HT-29 (cell line): ENCODE measurements at regions not wholly inside any gene's neighbourhood (a gene's known extent, or its start where the extent isn't known, plus 50 kb on each side); places are given as distances from the start of the nearest gene placed in this dataset.

Source experiments
- DNase-seq: peaks from one replicate; pipeline ENCODE4 v3.0.0-alpha.2; 2015; ENCODE audit warnings: low spot score

DNA sequence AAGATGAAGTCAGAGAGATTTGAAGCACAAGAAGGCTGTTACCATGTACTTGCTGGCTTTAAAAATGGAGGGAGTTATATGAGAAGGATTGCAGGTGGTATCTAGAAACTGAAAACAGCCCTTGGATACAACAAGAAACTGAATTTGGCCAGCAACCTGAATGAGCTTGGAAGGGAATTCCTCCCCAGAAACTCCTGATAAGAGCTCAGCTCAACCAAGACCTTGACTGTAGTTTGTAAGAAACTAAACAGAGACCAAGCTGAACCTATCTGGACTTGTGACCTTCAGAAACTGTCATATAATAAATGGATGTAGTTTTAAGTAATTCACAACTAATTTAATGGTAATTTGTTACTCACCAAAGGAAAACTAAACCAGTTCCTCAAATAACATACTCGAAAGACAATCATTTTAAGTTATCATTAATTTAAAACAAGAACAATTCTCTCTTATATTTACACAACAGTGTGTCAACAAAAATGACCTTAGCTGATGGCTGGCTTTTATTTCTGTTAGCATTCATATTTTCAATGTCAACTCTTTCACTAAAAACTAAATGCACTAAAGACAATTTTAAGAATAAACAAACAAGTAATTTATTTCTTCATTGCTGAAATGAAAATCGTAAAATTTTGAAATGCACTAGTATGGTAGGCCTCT lies 1218.4 kb upstream of the TMPRSS15 start:
- no peak for DNase-seq

DNA sequence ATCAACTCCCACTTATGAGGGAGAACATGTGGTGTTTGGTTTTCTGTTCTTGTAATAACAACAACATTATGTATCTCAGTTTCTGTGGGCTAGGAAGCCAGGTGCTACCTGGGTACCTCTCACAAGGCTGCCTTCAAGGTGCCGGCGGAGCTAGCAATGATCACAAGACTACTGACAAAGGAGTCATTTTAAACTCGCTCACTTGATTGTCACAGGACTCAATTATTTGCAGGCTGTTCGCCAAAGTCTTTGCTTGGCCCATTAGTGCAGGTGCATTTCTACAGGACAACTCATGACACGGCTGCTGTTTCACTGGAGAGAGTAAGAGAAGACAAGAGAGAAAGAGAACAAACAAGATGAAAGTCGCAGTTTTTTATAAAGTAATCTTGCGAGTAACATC lies 1237.4 kb upstream of the TMPRSS15 start:
- DNase-seq, result no peak

DNA sequence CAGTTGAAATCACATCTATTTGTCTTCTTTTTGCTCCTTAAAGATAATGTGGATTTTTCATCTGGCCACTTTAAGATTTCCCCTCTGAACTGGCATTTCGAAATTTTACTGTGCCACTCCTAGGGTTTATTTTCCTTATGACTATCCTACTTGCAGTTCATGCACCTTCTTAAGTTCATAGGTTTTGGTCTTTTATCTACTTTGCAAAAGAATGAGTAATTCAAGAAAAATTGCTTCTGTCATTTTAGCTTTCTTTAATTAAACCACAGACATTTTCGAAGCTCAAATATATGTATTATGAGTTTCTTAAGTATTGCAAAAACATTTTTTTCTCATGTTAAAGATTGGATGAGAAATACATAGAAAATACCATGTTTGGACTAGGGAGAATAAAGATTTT lies 1244.8 kb upstream of the TMPRSS15 start:
- DNase-seq, result no peak

DNA sequence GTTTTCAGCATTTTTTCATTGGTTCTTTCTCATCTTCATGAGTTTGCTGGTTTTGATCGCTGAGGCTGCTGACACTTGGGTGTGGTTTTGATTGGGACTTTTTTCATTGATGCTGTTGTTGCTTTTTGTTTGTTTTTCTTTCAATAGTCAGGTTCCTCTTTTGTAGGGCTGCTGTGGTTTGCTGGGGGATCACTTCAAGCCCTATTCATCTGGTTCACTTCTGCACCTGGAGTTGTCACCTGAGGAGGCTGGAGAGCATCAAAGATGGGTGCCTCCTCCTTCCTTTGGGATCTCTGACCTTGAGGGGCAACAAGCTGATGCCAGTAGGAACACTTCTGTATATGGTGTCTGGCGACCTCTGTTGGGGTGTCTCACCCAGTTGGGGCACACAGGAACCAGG lies 1279.9 kb upstream of the TMPRSS15 start:
- no peak for DNase-seq

DNA sequence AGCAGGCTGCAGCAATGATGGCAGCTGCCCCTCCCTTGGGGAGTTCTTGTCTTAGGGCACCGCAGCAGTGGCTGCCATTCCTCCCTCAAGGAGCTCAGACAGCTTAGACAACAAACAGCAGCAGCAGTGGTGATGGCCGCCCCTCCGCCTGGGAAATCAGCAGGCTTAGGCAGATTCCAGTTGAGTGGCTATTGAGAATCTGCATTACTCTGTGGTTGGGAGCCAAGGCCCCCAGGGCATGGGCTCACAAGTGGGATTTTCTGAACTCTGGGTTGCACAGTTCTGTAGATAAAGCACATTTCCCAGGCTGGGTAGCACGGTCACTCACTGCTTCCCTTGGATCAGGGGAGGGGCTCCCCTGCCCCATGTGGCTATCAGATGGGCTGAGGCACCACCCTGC lies 1280.7 kb upstream of the TMPRSS15 start:
- DNase-seq, result no peak

DNA sequence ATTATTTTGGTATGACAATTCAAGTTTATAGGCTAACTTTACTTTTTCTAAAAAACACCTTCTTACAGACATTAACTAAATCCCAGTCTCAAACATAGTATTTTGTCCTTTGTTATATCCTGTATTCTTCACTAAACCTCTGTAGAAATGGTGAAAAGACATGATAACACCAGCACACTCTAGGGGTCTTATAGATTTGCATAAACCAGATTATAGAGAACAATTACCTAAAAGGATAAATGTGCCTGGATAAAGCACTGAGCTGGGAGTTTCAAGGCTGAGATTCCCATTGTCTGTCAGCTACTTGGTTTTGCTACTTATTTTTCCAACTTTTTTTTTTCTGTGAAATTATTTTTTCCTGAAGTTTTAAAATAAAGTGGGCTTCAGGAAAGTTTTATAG lies 1288.6 kb upstream of the TMPRSS15 start:
- no peak for DNase-seq

DNA sequence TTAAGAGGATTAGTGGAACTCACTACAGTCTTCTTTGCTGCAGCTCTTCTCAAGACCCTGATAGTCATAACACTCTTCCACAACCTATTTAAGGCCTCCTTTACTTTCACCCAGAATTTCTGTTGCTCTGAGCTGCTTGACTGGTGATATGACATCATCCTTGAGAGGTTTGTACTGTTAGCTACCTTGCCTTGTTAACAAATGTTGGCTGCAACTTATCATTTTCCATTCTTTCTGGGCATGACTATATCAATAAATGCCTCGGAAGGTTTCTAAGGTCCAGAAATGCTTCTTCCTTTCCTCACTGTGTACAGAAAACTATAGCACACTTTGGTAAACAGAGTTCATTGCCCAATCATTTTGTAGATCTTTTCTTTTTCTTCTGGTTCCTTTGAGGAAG lies 1292.2 kb upstream of the TMPRSS15 start:
- DNase-seq, result no peak

DNA sequence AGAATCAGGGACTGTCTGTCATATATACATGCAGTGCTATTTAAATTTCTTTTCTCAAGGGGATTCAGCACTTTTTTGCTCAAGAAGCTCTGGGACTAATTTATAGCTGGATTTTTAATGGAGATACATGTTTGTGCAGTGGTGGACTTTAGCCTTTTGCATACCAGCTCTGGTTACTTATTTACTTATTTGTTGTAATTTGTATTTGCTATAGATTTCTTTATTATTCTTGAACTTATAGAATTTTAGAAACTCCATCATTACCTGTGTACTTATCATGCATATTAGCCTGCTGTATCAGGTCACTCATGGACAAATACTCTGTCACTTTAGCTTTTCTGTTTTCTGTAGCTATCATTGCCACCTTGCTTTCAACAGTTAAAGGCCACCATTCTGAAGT lies 1296.9 kb upstream of the TMPRSS15 start:
- no peak for DNase-seq

DNA sequence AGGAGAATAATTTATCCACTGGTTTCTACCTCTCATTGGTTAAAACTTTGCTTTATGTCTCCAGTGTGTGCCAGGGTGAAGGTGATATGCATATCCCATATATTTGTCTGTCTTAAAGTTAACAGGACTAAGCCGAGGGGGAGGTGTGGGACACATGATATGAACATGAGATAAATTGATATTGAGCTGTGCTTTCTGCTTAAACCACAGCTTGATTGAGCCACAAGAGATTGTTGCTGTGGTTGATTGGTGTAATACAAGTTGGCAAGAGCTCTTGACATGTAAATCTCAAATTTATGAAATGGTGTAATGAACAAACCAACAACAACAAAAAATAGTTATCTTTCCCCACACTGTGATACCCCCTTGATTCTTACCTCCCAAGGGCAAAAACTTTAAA lies 1295.5 kb upstream of the NCAM2 start:
- DNase-seq, result no peak

DNA sequence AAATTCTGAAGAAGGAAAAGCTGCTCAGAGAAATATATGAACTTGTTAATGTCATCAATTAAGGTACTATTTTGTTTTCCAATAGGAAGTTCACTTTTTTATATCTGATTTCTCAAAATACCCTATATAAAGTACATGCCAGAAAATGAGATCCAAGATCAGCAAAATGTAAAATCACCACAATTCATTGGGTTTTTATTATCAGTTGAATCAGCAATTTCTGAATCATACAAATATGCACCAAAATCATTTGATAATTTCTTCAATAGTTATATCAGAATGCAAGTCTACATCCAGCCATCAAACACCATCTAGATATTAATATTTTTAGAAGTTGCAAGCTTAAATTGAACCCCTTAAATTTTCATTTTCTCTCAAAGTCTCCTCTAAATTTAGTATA lies 1293.4 kb upstream of the NCAM2 start:
- DNase-seq, result no peak

DNA sequence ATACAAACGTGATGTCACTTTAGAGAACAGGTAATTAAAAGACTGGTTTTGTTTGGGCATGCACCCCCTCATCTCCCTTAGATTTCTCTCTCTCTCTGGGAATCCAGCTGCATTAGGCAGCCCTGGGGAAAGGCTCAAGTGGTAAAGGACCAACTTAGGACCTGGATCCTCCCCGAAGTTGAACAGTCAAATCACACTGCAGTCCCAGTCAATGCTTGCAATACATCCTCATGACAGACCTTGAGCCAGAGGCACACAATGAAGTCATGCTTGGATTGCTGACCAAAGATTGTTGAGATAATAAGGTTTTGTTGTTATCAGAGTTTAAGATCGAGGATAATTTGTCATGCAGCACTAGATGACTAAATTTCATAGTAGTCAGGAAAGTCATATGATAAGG lies 1285.8 kb upstream of the NCAM2 start:
- DNase-seq, result no peak

DNA sequence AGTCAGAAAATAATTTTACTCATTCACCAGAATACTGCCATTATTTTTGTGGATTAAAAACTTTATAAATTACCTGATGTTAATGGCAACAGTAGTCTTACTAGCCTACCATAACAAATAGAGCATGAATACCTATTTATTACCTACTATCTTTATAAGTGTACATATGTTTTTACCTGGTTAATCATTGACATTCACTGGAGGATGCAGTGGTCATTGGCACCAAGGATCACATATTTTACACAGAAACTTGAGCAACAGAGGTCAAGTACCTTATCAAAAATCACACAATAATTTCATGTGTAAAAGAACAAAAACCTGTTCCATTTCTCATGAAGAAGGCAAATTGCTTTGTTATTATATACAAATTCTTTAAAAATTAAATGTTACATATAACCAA lies 1284.9 kb upstream of the NCAM2 start:
- no peak for DNase-seq

DNA sequence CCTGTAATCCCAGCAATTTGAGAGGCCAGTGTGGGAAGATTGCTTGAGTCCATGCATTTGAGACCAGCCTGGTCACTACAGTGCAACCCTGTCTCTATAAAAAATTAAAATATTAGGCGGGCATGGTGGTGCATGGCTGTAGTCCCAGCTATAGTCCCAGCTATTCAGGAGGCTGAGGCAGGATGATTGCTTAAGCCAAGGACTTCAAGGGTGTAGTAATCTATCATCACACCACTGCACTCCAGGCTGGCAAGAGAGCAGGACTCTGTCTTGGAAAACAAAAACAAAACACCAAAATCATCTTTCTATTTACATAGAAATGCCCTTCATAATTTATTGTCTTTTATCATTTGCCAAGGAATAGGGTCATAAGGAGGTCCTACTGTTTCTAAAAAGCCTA lies 1274.1 kb upstream of the NCAM2 start:
- DNase-seq, result no peak

DNA sequence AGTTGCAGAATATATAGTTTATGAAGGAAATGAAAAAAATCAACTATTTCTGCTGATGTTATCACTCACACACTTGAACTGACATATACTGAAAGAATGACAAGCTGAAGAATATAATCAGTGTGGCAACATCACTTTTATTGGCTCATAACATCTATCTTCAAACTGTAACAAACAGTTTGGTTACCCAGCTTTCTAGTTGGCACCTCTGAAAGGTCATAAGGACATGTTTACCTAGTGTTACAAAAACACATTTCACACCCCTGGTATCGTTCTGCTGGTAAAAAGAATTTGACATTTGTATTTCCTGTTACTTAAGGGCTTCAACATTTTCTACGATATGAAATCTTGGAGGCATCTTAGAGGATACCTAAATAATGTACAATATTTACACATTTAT lies 1267.0 kb upstream of the NCAM2 start:
- no peak for DNase-seq

DNA sequence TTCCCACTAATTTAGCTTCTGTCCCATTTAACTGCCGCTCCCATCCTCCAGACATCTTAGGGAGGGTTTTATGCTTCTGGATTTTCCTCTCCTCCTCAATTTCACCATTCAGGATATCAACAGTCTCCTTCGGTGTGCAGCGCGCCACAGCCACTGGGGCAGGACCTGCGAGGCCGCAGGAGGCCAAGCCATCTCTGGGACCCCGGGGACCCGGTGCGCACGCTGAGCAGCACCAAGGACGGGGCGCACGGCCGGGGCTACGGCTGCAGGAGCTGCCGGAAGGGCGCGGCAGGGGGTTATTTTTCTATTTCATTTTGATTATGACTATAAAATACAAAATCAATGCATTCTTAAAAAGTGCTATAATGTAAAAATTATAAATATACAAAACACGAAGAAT lies 1238.4 kb upstream of the NCAM2 start:
- no peak for DNase-seq

DNA sequence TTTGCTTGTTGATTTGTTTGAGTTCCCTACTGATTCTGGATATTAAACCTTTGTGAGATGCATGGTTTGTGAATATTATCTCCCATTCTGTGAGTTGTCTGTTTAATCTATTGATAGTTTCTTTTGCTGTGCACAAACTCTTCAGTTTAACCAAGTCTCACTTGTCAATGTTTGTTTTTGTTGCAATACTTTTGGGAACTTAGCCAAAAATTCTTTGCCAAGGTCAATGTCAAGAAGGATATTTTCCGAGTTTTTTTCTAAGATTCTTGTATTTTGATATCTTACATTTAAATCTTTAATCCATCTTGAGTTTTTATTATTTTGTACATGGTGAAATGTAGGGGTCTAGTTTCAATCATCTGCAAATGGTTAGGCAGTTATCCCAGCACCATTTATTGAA lies 1230.7 kb upstream of the NCAM2 start:
- DNase-seq, result no peak

DNA sequence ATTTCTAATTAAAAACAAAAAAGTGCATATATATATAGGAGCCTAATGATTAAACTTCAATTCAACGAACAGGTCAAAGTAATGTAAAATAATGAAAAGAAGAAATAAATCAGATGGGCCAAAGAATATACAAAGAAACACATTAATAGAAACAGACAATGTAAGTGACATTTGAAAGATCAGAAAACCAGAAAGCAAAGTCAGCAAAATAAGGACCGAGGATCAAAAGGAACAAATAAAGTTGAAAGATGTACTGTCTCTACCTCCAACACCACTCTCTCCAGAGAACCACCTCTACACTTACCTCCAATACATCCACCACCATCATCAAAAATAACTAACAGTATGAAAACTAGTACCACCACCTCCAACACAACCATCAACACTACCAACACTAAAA lies 1226.3 kb upstream of the NCAM2 start:
- DNase-seq, result no peak

DNA sequence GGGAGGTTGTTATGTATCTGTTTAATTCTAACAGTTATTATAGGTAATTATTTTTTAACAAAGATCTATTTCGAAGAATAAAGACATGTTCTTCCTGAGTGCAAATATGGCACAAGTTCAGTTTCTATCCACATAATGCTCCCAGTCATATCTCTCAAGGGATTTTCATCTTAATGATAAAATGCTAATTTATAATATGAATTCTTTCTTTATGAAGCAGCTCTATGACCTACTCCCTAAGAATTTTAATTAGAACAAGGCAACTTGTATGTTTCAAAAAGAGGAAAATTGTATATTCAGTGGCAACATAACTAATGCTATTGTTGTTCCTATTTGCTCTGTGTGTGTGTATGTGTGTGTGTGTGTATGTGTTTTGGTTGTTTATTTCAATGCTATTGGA lies 1222.1 kb upstream of the NCAM2 start:
- no peak for DNase-seq

DNA sequence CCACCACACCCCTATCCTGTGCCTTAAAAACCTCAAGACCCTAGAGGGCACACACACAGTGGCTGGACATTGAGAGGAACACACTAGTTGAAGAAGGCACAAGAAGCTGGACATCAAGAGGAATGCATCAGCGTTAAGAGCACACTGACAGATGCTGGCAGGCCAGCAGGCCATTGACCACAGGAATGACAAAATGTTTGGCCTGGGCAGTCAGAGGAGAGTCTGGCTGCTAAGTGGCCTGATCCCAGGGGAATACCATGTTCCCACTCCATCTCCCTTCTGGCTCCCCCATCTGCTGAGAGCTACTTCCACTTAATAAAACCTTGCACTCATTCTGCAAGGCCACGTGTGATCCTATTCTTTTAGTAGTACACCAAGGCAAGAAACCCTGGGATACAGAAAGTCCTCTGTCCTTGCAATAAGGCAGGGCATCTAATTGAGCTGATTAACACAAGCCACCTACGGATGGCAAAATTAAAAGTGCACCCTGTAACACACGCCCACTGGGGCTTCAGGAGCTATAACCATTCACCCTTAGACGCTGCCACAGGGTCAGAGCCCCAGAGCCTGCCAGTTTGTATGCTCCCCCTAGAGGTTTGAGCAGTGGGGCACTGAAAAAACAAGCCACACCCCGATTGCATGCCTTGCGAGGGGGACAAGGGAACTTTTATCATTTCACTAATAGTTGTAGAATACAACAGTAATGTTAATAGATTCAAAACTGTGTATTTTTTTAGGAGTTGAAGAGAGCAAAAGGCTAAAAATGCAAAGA lies 1216.1 kb upstream of the NCAM2 start:
- no peak for DNase-seq

DNA sequence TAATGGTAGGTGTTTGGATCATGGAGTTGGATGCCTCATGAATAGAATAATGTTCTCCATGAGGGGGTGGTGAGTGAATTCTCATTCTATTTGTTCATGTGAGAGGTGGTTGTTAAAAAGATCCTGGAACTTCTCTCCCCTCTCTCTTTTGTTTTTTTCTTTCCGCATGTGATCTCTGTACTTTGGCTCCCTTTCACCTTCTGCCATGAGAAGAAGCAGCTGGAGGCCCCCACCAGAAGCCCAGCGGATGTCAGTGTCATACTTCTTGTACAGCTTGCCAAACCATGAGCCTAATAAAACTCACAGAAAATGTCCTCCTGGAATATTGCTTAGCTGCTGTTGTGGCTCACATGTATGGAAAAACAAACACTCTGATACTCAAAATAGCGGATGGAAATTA lies 1212.3 kb upstream of the NCAM2 start:
- no peak for DNase-seq

DNA sequence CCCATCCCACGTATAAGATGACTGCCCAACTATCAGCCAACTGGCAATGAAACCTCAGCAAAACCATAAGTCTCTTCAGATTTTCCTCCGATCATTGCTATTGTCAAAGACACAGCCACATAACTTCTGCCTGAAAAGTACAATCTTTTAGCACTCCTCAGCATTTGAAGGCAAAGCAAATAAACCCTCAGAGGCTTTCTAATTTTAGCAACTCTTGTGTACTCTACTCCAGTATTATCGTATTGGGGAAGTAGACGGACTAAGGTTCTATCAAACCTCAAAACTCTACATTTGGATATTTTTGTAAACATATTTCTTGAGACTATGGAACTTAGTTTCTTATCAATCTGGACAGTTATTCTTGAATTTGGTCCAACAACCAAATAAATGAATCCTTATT lies 1206.2 kb upstream of the NCAM2 start:
- DNase-seq, result no peak

DNA sequence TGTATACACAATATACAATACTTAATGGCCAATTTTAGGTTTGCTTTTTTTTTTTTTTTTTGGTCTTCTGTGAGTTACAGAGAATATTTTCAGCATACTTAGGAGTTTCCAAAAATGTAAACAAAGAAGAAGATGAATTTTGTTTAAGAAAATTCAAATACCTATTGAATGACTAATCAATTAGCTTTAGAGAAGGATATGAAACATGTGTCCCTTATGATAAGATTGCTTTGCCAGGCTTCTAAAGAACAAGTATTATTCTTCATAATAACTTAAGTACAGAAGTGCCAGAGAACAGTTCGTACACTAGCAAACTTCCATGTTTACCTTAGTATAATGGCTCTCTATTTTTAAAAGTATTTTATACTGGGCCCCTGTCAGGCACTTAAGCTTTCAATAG lies 1191.0 kb upstream of the NCAM2 start:
- no peak for DNase-seq

DNA sequence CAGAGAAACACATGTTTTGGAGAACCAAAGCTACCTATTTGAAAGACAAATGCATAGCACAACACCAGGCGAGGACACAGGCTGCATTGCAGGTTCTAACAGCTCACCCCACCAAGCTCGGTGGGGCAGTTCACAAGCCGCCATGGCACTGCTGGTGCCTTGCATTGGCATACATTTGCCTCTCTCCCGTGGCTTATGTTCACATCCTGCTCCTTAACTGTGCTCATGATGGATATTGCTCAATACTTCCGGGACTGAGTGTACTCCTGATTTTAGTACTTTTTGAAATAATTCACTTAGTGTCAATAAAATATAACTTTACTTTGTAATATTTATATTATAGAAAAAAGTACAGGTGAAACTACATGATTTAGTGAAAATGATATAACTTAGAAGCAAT lies 1187.4 kb upstream of the NCAM2 start:
- DNase-seq, result no peak

DNA sequence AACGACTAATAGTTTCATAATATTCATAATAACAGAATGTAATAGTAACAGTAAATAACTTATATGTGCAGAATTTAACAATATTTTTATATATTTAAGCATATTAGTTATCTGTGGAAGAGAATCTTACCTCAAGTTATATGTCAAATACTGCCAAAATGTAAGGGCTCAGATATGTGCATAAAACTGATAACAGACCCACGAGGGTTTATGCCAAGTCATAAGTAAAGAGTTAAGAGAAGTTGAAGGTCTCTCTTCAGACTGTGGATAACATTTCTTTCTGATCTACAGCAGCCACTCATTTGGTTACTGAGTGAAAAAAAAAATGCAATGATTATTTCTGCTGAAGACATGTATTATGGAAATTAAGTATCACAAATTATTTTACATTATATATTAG lies 1167.8 kb upstream of the NCAM2 start:
- DNase-seq, result no peak
